Amygdala (tissue), 56 donors: ENCODE measurements at regions not wholly inside any gene's neighbourhood (a gene's known extent, or its start where the extent isn't known, plus 50 kb on each side); places are given as distances from the start of the nearest gene placed in this dataset.
"Not testable (repeated sequence)": the region's sequence is repeated elsewhere in the genome, so short reads cannot be mapped to it uniquely, and the experiment has no call there.

Source experiments
- DNase-seq, 56 donors: peaks; one replicate each; lab custom pipeline; 2025; lab: John Stamatoyannopoulos, UW

GRCh38 chr6:144515761-144516160 lies 230.6 kb downstream of the UTRN start:
- no peak for DNase-seq

GRCh38 chr6:144519426-144519825 lies 234.3 kb downstream of the UTRN start:
- DNase-seq: no peak

GRCh38 chr6:144528743-144529425 lies 243.7 kb downstream of the UTRN start:
- DNase-seq: no peak

DNA sequence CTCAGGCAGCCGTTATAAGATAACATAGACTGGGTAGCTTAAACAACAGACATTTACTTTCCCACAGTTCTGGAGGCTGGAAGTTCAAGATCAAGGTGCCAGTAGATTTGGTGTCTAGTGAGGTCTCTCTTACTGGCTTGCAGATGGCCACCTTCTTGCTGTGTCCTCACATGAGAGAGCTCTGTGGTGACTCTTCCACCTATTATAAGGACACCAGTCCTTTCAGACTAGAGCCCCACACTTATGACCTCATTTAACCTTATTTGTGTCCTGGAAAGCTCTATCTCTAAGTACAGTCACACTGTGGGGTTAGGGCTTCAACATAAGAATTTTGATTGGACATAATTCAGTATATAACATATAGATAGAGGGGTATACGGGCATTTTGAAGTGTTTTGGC lies 245.0 kb downstream of the UTRN start:
- no peak for DNase-seq

- not testable (repeated sequence) for DNase-seq
Measured at GRCh38 chr6:144532238-144532637, 247.1 kb downstream of the UTRN start.

GRCh38 chr6:144534180-144534579 lies 249.0 kb downstream of the UTRN start:
- DNase-seq: no peak

DNA sequence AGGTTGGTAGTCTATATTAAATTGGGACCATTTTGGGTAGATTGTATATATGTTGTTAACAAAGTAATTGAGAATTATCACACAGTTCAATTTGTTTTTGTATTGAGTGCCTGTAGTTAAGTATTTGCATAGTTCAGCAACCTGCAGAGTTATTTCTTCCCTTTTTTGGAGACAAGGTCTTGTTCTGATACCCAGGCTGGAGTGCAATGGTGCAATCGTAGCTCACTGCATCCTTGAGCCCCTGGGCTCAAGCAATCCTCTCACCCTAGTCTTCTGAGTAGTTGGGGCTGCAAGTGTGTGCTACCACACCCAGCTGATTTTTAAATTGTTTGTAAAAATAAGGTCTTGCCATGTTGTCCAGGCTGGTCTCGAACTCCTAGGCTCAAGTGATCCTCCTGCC lies 250.5 kb downstream of the UTRN start:
- DNase-seq: no peak

DNA sequence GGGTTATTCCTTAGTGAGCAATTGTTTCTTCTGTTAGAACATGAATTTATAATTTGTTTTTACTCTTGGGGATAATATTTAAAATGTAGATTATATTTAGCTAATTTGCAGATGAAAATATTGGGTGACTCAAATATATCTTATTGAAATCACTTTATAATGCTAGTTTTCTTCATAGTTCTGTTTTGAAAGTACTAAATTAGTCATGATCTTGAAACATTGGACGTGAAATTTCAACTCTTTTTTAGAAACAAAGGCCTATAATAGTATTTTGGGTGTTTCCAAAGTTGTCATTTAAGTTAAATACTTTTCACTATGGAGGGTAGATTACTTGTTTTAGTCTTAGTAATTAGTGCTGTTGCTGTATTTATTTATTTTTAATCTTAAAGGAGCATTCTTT lies 250.9 kb downstream of the UTRN start:
- no peak for DNase-seq

GRCh38 chr6:144543006-144543871 lies 258.1 kb downstream of the UTRN start:
- no peak for DNase-seq

- DNase-seq: peak in 2 of 56 donors; percentile 0 to 2
Measured at GRCh38 chr6:144544266-144544830, 259.2 kb downstream of the UTRN start.

GRCh38 chr6:144546807-144547206 lies 261.7 kb downstream of the UTRN start:
- DNase-seq: no peak

- DNase-seq: no peak
Measured at GRCh38 chr6:144547409-144547808, 262.3 kb downstream of the UTRN start.

GRCh38 chr6:144548536-144548935 lies 263.4 kb downstream of the UTRN start:
- no peak for DNase-seq

DNA sequence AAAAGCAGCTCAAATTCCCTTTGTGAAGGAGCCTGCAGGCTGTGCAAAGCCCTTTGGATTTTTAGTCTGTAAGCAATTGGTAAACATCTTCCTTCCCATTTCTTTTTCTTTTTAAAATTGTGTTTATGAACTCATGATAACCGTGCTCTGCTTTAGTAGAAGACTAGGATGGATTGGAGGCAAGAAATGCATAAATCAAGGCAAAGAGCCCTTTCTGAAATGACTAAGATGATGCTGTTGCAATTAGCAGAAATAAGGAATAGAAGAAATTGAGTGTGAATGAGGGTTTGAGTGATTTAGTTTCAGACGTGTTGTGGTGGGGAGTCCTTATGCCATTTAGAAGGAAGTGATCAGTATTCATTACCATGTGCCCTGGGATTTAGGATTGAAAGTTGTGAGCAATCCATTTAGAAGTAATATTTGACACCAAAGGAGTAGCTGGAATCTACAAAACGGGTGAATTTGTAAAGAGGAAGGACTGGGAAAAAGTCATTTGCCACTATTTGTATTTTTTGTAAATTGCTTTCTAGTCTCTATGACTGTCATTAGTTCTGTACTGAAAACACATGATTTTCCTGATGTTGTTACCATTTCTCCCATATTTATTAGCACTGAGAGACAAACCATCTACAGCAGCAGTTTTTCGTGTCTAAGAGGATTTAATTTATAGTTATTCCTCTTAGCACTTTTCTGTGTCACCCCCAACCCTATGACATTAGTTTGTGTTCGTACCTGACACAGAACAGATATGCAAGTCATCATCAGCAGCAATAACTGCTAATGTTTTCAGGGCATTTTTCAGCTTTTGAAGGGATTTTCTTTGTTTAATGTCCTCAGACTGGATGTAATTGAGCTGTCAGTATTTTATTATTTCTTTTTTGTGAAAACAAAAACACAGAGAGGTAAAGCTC lies 265.0 kb downstream of the UTRN start:
- DNase-seq: no peak

GRCh38 chr6:144551339-144551738 lies 266.2 kb downstream of the UTRN start:
- DNase-seq: no peak

- no peak for DNase-seq
Measured at GRCh38 chr6:144555066-144555465, 269.9 kb downstream of the UTRN start.

DNA sequence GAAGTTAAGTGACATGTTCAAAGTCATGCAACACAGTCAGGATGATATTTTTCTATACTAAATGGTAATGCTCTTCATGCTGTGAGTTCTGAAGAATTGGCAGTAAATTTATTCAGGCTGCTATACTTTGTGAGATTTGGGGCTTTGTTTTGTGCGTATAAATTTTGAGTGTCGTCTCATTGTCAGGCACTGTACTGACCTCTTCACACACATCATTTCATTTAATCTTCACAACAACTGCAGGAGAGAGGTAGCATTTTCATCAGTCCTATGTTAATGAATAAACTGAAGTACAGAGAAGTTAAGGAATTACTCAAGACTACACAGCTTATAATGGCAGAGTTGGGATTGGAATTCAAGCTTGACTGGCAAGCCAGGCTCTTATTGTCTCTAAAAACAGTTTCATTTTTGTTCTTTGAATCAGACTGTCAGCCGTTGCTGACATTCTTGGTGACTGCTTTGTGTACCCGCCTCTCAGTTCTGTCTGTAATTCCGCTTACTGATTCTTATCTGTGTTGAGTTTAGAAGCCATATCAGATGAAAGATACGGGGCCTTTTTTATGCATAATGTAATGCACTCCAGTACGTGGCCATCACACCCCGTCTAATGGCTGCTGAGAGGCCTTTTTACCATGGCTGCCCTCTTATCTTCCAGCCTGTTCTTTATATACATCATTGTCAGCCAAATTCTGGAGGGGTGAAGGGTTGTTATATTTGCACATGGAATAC lies 274.9 kb downstream of the UTRN start:
- no peak for DNase-seq

DNA sequence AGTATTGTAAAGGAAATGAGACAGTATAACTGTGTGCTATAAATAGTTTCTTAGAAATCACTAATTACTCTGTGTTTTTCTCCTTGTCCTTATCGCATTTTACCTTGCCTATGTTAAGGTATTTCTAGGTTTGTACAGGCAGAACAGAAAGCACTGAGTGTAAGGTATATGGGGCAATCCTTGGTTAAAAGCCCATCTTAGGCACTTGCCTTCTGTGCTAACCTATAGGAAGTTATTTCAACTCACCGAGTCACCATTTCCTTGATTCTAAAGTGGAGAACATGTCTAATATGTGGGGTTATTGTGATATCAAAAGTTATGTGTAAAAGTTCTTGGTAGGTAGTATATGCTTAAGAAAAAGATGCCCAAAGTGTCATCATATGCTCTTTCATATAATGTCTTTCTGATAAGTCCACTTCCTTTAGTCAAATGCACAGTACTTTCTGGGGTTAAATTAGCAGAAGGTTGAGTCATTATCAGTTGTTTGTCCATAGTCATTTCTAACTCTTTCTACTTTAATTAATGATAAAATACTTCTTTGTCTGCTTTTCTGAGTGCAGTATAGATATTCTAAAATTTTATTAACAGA lies 276.4 kb downstream of the UTRN start:
- DNase-seq: no peak

DNA sequence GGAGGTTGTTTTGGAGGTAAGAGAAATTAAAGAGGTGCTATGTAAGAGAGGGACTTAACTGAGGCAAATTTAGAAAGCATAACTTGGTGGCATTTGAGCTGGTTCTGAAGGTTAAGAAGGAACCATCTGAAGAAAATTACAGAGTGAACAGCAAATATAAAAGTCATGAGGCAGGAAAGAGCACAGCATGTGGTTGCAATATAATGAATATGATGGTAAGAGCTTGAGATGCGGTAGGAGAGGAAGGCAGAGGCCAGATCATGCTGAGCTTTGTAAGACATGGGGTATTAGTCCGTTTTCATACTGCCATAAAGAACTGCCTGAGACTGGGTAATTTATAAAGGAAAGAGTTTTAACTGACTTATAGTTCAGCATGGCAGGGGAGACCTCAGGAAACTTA lies 279.1 kb downstream of the UTRN start:
- DNase-seq: no peak
